Endodermal cell (in vitro differentiated cells): ENCODE measurements at regions not wholly inside any gene's neighbourhood (a gene's known extent, or its start where the extent isn't known, plus 50 kb on each side); places are given as distances from the start of the nearest gene placed in this dataset.

Experiments
- DNase-seq: peaks from one replicate; pipeline ENCODE4 v3.0.0-alpha.2; 2017
- H3K27ac ChIP-seq: 2 replicates; pipeline ENCODE4 v1.5.1; 2013; ENCODE audit warnings: mild to moderate bottlenecking, low read depth, low read length, moderate library complexity
- H3K27me3 ChIP-seq: 2 replicates; pipeline ENCODE4 v1.6.1; 2013; ENCODE audit warnings: mild to moderate bottlenecking, low read length, moderate library complexity; ENCODE audit not compliant: insufficient read depth, control insufficient read depth, poor library complexity, severe bottlenecking
- H3K36me3 ChIP-seq: 2 replicates; pipeline ENCODE4 v1.7.0; 2013; ENCODE audit warnings: mild to moderate bottlenecking, low read length, moderate library complexity; ENCODE audit not compliant: control insufficient read depth, insufficient read depth
- H3K4me1 ChIP-seq: one replicate; pipeline ENCODE4 v1.7.0; 2013; ENCODE audit warnings: low read length; ENCODE audit not compliant: control insufficient read depth, insufficient read depth
- H3K4me3 ChIP-seq: 2 replicates; pipeline ENCODE4 v1.5.1; 2013; ENCODE audit warnings: mild to moderate bottlenecking, low read length, moderate library complexity
- H3K9ac ChIP-seq: 2 replicates; pipeline ENCODE4 v1.6.1; 2013; ENCODE audit warnings: mild to moderate bottlenecking, low read length, moderate library complexity; ENCODE audit not compliant: poor library complexity, severe bottlenecking; ENCODE audit errors: extremely low read depth
- H3K9me3 ChIP-seq: 2 replicates; pipeline ENCODE4 v1.6.1; 2013; ENCODE audit warnings: mild to moderate bottlenecking, low read length, moderate library complexity; ENCODE audit not compliant: control insufficient read depth
- H3K27ac Mint-ChIP-seq: 2 replicates; pipeline ENCODE4 v1.8.0; 2020; ENCODE audit warnings: mixed read lengths
- H3K27me3 Mint-ChIP-seq: 2 replicates; pipeline ENCODE4 v1.8.0; 2021; ENCODE audit warnings: mild to moderate bottlenecking, mixed read lengths; ENCODE audit not compliant: insufficient read depth
- H3K36me3 Mint-ChIP-seq: 2 replicates; pipeline ENCODE4 v1.8.0; 2020; ENCODE audit warnings: low read depth, mixed read lengths
- H3K4me1 Mint-ChIP-seq: 2 replicates; pipeline ENCODE4 v1.8.0; 2020; ENCODE audit warnings: mixed read lengths
- H3K4me3 Mint-ChIP-seq: 2 replicates; pipeline ENCODE4 v1.8.0; 2020; ENCODE audit warnings: mild to moderate bottlenecking, moderate library complexity, mixed read lengths
- H3K9me3 Mint-ChIP-seq: 2 replicates; pipeline ENCODE4 v1.8.0; 2020; ENCODE audit warnings: mild to moderate bottlenecking, mixed read lengths
- CTCF ChIP-seq: fragments of 200-600 bp; sonication (generic); conservative IDR thresholded peaks from 2 replicates; pipeline ENCODE4 v1.5.0; 2021; ENCODE audit warnings: antibody characterized with exemption, mild to moderate bottlenecking
- WGBS, 2 experiments: methylation state at CpG; one replicate each; pipeline versions ENCODE4 v1.1.5 to v1.1.7; 2013; ENCODE audit warnings: missing lambda C conversion rate in 2 of 2, mixed read lengths in 1 of 2; ENCODE audit not compliant: insufficient coverage in 1 of 2, insufficient read length in 1 of 2; 5-methylcytosine and 5-hydroxymethylcytosine counted together

- 100% methylated on average over 1 of the region's 1 CpG; no CpG with 5 or more reads in 1 of the 2 experiments for WGBS, 2 experiments
- H3K36me3 Mint-ChIP-seq, result no peaks in the 10 kb centered on the region
- no peak overlapping the region for H3K4me3 ChIP-seq
- H3K27ac ChIP-seq, result no peak overlapping the region
- no peaks in the 10 kb centered on the region for H3K27me3 Mint-ChIP-seq
- no peak overlapping the region for H3K4me3 Mint-ChIP-seq
- H3K9me3 Mint-ChIP-seq, result no peaks in the 10 kb centered on the region
- no peak for DNase-seq
- no peaks in the 10 kb centered on the region for H3K27me3 ChIP-seq
- no peak overlapping the region for H3K27ac Mint-ChIP-seq
- TF ChIP-seq CTCF, result no peak
- H3K9me3 ChIP-seq, result no peaks in the 10 kb centered on the region
- peaks cover 8% of the 10 kb centered on the region for H3K4me1 Mint-ChIP-seq
- H3K4me1 ChIP-seq, result no peaks in the 10 kb centered on the region
- no peaks in the 10 kb centered on the region for H3K36me3 ChIP-seq
- no peak overlapping the region for H3K9ac ChIP-seq
Observed at GRCh38 chr3:82676356-82677026, 915.0 kb upstream of the GBE1 start.

GRCh38 chr3:82672966-82673365 is 911.5 kb upstream of the GBE1 start:
- Histone ChIP-seq H3K27ac (no peak overlapping the region), H3K27me3 (no peaks in the 10 kb centered on the region), H3K4me1 (no peaks in the 10 kb centered on the region), H3K36me3 (no peaks in the 10 kb centered on the region), H3K9me3 (no peaks in the 10 kb centered on the region), H3K9ac (no peak overlapping the region), H3K4me3 (no peak overlapping the region)
- no peak for DNase-seq
- H3K36me3 Mint-ChIP-seq, result no peaks in the 10 kb centered on the region
- 96% methylated on average over 2 of the region's 2 CpGs; no CpG with 5 or more reads in 1 of the 2 experiments for WGBS, 2 experiments
- H3K4me3 Mint-ChIP-seq, result no peak overlapping the region
- TF ChIP-seq CTCF, result no peak
- no peaks in the 10 kb centered on the region for H3K27me3 Mint-ChIP-seq
- H3K4me1 Mint-ChIP-seq, result peaks cover 4% of the 10 kb centered on the region
- no peaks in the 10 kb centered on the region for H3K9me3 Mint-ChIP-seq
- H3K27ac Mint-ChIP-seq, result no peak overlapping the region

GRCh38 chr3:82671466-82671865 is 910.0 kb upstream of the GBE1 start:
- no peak overlapping the region for H3K4me3 ChIP-seq
- TF ChIP-seq CTCF, result no peak
- Mint-ChIP-seq H3K27me3 (no peaks in the 10 kb centered on the region), H3K36me3 (no peaks in the 10 kb centered on the region), H3K27ac (no peak overlapping the region), H3K4me1 (peaks cover 3% of the 10 kb centered on the region), H3K9me3 (no peaks in the 10 kb centered on the region), H3K4me3 (no peak overlapping the region)
- H3K36me3 ChIP-seq, result no peaks in the 10 kb centered on the region
- H3K27me3 ChIP-seq, result no peaks in the 10 kb centered on the region
- no peak for DNase-seq
- H3K9me3 ChIP-seq, result no peaks in the 10 kb centered on the region
- H3K27ac ChIP-seq, result no peak overlapping the region
- H3K9ac ChIP-seq, result no peak overlapping the region
- no peaks in the 10 kb centered on the region for H3K4me1 ChIP-seq
- 67 to 86% methylated on average over 1 of the region's 1 CpG for WGBS, 2 experiments
